ENCODE measurements at regions not wholly inside any gene's neighbourhood (a gene's known extent, or its start where the extent isn't known, plus 50 kb on each side); places are given as distances from the start of the nearest gene placed in this dataset.
"Not testable (repeated sequence)": the region's sequence is repeated elsewhere in the genome, so short reads cannot be mapped to it uniquely, and the experiment has no call there.

- DNase-seq (ENCODE audit: low read depth in 4 of 4, low spot score in 3 of 4), result no peak
Observed at GRCh38 chr3:3346556-3346955, 167.1 kb upstream of the CRBN start.

GRCh38 chr3:3342141-3342540 is 162.7 kb upstream of the CRBN start:
- DNase-seq (ENCODE audit: low read depth in 4 of 4, low spot score in 3 of 4), result no peak

GRCh38 chr3:3340965-3341895 is 161.7 kb upstream of the CRBN start:
- no peak for DNase-seq (ENCODE audit: low read depth in 4 of 4, low spot score in 3 of 4)

DNA sequence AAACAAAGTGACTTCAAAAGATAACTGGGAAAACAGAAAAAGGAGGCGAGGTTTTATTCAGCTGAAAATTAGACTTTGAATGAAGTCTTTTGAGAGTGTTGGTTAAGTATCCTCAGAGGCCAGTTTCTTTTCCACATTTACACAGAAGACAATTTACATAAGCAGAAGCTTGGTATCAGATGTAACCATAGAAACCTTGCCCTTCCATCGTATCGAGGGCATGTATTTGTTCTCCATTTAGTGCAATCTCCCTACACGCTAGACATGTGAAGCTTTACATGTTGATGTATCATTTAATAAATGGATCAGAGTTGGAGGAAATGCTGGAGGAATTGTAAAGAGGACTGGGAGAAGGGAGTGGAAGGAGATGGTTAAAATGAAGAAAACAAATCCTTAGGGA is 161.0 kb upstream of the CRBN start:
- DNase-seq (ENCODE audit: low read depth in 4 of 4, low spot score in 3 of 4), result no peak

DNA sequence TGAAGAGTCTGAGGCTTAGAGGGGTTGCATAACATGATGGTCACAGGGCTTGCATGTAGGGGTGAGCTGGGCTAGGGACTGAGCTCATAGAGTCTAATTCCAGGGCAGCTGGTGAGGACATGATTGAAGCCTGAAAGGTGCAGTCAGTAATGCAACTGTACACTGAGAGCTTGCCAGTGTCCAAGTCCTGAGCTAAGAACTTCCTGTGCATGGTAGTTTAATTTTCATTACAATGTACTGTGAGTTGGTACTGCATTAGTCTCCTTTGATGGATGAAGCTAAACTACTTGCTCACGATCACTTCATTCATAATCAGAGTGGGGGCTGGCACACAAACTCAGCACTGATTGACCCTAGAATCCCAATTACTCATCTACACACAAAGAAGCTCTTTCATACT is 156.4 kb upstream of the CRBN start:
- DNase-seq (ENCODE audit: low read depth in 4 of 4, low spot score in 3 of 4), result no peak

DNA sequence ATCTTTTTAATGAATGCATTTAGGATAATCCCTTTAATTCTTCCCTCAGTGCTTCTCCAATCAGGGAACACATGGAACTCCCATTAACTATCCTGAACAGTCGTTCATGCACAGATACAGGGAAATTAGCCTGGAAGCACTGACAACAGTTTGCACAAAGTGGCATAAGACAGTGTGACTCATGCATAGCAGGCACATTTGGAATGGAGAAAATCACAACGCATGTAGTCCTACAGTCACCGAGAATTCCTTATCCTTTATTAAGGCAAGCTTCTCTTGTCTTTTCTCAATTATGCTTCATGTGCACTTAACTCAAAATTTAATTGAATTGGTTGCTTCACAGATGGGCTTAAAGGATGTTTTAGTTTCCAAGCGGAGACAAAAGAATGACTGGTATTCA is 155.0 kb upstream of the CRBN start:
- no peak for DNase-seq (ENCODE audit: low read depth in 4 of 4, low spot score in 3 of 4)

GRCh38 chr3:3333571-3333970 is 154.1 kb upstream of the CRBN start:
- no peak for DNase-seq (ENCODE audit: low read depth in 4 of 4, low spot score in 3 of 4)

GRCh38 chr3:3316521-3316920 is 137.0 kb upstream of the CRBN start:
- no peak for DNase-seq (ENCODE audit: low read depth in 4 of 4, low spot score in 3 of 4)

GRCh38 chr3:3315846-3316245 is 136.4 kb upstream of the CRBN start:
- DNase-seq (ENCODE audit: low read depth in 4 of 4, low spot score in 3 of 4), result no peak

- no peak for DNase-seq (ENCODE audit: low read depth in 4 of 4, low spot score in 3 of 4)
Observed at GRCh38 chr3:3309887-3310286, 130.4 kb upstream of the CRBN start.

GRCh38 chr3:3308809-3309208 is 129.3 kb upstream of the CRBN start:
- DNase-seq (ENCODE audit: low read depth in 4 of 4, low spot score in 3 of 4), result no peak

DNA sequence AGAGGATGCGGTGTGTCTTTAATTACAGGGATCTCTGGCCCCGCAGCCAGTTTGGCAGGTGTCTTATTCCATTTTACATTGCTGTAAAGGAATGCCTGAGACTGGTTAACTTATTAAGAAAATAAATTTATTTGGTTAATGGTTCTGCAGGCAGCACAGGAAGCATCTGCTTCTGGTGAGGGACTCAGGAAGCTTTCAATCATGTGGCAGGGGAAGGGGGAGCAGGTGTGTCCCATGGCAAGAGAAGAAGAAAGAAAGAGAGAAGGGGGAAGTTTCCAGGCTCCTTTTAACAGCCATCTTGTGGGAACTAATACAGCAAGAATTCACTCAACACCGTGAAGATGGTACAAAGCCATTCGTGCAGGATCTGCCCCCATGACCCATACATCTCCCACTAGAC is 128.0 kb upstream of the CRBN start:
- DNase-seq (ENCODE audit: low read depth in 4 of 4, low spot score in 3 of 4), result no peak

GRCh38 chr3:3305841-3306240 is 126.3 kb upstream of the CRBN start:
- no peak for DNase-seq (ENCODE audit: low read depth in 4 of 4, low spot score in 3 of 4)

DNA sequence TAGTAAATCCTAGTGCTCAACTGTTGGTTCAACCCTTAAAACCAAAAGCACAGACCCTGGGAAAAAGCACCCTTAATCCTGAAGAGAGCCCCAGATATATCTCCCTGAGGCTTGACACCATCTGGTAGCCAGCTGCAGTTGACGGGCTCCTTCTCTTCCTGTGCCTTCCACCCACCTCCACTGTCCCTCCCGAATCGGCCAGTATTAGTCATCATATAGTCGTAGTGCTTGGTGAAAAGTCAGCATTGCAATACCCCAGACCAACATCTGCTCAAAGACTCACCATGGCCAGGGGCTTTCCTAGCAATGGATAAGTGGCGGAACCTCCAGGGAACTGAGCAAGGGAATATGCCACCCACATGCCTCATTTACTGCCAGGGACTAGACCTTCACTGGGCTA is 125.6 kb upstream of the CRBN start:
- DNase-seq (ENCODE audit: low read depth in 4 of 4, low spot score in 3 of 4), result no peak

DNA sequence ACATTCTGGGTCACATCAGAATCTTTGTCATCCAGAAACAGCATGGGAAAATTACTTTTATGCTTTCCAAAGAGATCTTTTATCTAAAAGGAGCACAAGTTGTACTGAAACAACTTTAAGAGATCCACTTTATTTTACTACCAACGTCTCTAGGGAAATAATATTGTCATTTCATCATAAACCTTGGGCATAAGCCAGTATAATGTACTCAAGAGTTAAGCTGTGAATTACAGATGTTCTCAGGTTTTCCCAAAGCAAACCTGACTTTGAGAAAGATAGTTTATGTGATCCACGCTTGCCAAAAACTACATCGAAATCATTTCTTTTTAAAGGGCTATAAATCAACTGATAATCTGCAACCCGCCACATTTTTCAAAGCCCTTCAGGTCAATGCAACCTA is 124.1 kb upstream of the CRBN start:
- no peak for DNase-seq (ENCODE audit: low read depth in 4 of 4, low spot score in 3 of 4)

GRCh38 chr3:3302964-3303363 is 123.5 kb upstream of the CRBN start:
- no peak for DNase-seq (ENCODE audit: low read depth in 4 of 4, low spot score in 3 of 4)

GRCh38 chr3:3301476-3301875 is 122.0 kb upstream of the CRBN start:
- no peak for DNase-seq (ENCODE audit: low read depth in 4 of 4, low spot score in 3 of 4)

GRCh38 chr3:3296979-3297381 is 117.5 kb upstream of the CRBN start:
- no peak for DNase-seq (ENCODE audit: low read depth in 4 of 4, low spot score in 3 of 4)

DNA sequence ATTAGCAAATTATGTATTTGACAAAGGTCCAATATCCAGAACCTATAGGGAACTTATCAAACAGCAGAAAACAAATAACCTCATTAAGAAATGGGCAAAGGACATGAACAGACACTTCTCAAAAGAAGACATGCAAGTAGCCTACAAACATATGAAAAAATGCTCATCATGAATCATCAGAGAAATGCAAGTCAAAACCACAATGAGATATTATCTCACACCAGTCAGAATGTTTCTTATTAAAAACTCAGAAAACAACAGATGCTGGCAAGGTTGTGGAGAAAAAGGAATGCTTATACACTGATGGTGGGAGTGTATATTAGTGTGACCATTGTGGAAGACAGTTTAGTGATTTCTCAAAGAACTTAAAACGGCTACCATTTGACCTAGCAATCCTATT is 116.1 kb upstream of the CRBN start:
- DNase-seq (ENCODE audit: low read depth in 4 of 4, low spot score in 3 of 4), result no peak

DNA sequence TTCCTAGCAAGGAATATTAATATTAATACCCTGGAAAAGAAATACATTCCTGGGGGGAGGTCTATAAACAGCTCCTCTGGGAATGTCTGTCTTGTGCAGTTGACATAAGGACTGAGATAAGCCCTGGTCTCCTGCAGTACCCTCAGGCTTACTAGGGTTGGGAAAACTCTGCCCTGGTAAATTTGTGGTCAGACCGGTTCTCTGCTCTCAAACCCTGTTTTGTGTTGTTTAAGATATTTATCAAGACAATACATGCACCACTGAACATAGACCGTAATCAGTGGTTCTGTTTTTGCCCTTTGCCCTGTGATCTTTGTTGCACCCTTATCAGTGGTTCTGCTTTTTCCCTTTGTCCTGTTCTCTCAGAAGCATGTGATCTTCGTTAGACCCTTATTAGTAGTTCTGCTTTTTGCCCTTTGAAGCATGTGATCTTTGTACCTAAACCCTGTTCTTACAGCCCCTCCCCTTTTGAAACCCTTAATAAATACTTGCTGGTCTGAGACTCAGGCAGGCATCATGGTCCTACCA is 112.3 kb upstream of the CRBN start:
- not testable (repeated sequence) for DNase-seq (ENCODE audit: low read depth in 4 of 4, low spot score in 3 of 4)

- no peak for DNase-seq (ENCODE audit: low read depth in 4 of 4, low spot score in 3 of 4)
Observed at GRCh38 chr3:3288255-3288654, 108.8 kb upstream of the CRBN start.

DNA sequence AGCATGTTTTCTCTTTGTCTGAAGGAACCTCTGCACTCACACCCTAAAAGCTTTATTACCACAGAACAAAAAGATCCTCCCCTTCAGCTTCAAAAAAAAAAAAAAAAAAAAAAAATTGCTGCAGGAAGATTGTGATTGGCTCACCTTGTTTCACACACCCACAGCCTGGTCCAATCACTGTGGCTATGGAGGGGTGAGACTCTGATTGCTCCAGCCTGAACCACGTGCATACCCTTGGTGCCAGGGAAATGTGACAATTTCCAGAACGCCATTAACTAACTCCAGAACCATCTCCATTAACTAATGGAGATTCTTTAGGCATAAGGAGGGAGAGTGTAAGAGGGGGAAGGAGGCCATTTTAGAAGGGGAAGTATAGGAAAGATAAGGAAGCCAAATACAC is 106.5 kb upstream of the CRBN start:
- no peak for DNase-seq (ENCODE audit: low read depth in 4 of 4, low spot score in 3 of 4)

DNA sequence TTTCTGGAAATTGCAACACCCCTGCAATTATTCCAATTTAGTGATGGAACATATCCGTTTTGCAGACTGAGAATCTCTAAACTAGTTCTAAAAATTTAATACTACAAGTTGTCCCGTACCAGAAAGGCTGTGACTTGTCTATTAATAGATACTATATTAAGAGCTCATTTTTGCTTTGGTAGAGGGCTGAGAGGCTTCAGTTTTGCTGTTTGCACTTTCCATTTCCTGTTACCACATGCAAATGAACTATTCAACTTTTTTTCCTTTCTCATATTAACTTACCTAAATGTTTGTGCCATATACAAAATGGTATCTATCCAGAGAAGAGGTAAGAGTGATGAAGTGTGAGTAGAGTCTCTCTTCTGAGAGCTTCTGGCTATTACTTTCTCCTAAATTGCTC is 101.5 kb upstream of the CRBN start:
- DNase-seq (ENCODE audit: low read depth in 4 of 4, low spot score in 3 of 4), result no peak

All from left renal pelvis (tissue), 4 donors.